ENCODE measurements at regions not wholly inside any gene's neighbourhood (a gene's known extent, or its start where the extent isn't known, plus 50 kb on each side); places are given as distances from the start of the nearest gene placed in this dataset.
"Not testable (repeated sequence)": the region's sequence is repeated elsewhere in the genome, so short reads cannot be mapped to it uniquely, and the experiment has no call there.

- not testable (repeated sequence) for TF ChIP-seq CTCF (IDR thresholded peaks at IDR 0.05; ENCODE audit: poor library complexity); EZH2 (IDR thresholded peaks at IDR 0.05; ENCODE audit: borderline replicate concordance)
Measured at GRCh38 chr22:12279512-12280474, 3248.2 kb upstream of the OR11H1 start.
